HG03457 (cell line): ENCODE measurements at regions not wholly inside any gene's neighbourhood (a gene's known extent, or its start where the extent isn't known, plus 50 kb on each side); places are given as distances from the start of the nearest gene placed in this dataset.
"Not testable (repeated sequence)": the region's sequence is repeated elsewhere in the genome, so short reads cannot be mapped to it uniquely, and the experiment has no call there.

ENCODE experiments used
- ATAC-seq: cut with Tn5 transposase; IDR thresholded peaks from one replicate; pipeline ENCODE4 v1.9.1; 2021; ENCODE audit warnings: moderate number of reproducible peaks; ENCODE audit not compliant: unreplicated experiment

DNA sequence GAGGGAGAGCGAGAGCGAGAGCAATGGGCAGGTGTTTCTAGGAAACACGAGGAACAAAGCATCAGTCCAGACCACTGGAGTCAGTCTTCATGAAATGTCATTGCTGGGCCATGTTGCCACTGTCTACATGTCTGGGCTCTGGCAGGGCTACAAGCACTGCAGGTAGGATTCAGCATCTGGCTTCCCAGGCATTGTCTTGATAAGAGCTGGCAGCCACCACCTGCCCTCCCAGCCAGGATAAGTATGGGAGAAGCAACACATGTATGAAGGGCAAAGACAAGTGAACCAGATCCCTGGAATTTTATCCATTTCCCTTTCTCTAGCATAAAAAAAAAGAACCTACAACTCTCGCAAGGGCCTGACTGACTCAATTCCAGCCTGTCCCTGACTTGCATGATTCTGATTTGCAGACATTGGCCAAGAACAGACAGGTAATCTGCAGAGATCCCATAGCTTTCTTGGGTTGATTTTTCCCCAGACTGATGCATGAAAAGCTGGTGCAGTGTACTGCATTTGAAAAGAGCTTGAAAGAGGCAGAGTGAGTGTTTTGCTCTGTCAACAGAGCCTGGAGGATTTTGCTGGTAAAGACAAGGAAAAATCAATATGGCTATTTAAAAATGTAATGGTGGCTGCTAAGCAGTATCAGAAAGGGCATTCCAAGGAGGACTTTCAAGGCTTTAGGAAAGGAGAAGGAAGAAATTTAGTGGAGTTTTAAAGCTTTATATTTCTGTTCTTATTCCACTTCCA, 157.2 kb upstream of the MYRIP start:
- no peak for ATAC-seq

DNA sequence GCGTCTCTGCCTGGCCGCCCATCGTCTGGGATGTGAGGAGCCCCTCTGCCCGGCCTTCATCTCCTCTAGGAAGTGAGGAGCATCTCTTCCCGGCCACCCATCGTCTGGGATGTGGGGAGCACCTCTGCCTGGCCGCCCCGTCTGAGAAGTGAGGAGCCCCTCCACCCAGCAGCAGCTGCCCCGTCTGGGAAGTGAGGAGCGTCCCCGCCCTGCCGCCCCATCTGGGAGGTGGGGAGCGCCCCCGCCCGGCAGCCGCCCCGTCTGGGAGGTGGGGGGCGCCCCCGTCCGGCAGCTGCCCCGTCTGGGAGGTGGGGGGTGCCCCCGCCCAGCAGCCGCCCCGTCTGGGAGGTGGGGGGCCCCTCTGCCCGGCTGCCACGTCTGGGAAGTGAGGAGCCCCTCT, 153.7 kb upstream of the MYRIP start:
- not testable (repeated sequence) for ATAC-seq

DNA sequence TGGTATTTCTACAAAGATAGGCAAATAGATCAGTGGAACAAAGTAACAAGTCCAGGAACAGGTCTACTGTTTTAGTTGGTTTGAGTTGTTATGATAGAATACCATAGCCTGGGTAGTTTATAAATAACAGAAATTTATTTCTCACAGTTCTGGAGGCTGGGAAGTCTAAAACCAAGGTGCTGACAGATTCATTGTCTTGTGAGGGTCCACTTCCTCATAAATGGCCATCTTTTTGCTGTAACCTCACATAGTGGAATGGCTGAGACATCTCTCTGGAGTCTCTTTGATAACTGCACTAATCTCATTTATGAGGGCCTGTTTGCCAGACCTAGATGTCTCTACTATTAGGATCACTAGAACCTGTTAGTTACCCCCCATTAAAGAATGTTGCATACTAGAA, 152.3 kb upstream of the MYRIP start:
- ATAC-seq: no peak

DNA sequence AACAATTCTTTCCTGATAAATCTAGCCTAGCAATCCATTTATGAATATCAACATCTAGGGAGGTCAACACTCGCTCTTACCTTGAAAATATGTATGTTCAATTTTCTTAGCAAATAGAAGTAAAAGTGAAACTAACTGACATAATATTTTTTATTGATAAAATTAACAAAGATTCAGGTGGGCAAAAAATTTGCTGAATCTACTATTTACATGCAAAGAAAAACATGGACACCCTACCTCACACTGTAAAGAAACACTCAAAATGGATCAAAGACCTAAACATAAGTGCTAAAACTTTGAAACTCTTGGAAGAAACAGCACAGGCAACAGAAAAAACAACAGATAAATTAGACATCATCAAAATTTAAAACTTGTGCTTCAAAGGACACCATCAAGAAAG, 151.6 kb upstream of the MYRIP start:
- ATAC-seq: no peak

DNA sequence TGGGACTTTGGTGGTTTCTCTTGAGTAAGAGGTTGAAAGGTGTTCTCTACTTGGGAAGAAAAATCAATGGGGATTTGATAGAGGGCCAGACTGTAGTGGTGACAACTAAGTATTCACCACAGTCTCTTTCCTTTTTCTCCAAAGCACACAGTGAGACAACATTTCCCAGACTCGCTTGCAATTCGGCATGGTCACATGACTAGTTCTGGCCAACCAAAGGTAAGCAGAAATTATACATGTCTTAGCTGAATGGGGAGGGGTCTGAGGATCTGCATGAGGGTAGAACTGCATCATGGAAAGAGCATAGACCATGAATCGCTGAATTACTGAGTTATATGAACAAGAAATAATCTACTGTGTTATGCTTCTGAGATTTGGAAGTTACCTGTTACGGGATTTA, 144.5 kb upstream of the MYRIP start:
- no peak for ATAC-seq

DNA sequence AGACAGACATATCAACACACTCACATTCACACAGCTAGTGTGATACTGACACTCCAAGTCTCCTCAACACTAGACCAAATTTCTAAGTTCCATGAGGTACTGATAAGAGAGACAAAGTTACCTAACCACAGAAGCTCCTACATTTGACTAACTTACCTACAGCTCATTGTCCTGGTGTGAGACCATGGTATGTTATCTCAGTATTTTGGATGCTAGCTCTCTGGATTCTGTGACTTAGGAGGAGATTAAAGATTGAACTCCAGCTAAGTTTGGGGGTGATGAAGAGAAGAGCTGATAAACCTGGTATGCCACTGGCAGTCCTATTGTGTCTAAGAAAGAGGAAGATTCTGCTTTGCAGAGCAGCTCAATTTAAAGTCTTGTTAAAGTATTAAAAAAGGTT, 144.0 kb upstream of the MYRIP start:
- ATAC-seq: no peak

DNA sequence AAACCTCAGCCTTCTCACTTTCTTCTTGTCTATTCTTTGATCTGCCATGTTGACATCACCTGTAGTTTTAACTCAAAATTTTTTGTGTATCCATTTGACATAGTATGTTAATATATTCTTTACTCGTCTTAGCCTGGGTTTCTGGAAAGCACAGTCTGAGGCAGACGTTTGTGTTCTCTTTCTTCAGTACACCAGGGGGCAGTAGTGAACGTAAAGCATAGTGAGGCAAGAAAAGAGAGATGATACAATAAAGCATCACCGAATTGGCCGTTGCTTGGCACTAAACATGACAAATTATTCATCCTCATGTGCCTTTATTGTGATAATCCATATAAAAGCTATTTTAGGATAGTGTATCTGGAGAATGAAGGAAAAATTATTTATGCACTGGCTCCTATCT, 141.0 kb upstream of the MYRIP start:
- no peak for ATAC-seq

DNA sequence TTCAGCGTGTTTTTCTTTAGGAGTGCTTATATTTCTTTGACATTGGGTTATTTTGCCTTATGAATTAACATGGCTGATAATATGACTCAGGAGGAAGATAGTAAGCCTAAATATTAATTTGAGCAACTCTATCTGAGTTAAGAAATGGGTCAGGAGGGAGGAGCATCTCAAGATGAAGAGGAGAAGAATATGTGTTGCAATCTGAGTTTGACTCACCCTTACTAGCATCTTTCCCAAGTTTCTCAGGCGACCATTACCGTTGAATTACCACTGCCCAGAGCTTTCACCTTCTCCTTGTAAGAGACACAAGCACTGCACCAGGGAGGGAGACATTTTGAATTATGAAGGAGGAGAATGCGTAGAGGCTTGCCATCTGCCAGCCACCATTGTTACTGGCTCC, 138.3 kb upstream of the MYRIP start:
- no peak for ATAC-seq

DNA sequence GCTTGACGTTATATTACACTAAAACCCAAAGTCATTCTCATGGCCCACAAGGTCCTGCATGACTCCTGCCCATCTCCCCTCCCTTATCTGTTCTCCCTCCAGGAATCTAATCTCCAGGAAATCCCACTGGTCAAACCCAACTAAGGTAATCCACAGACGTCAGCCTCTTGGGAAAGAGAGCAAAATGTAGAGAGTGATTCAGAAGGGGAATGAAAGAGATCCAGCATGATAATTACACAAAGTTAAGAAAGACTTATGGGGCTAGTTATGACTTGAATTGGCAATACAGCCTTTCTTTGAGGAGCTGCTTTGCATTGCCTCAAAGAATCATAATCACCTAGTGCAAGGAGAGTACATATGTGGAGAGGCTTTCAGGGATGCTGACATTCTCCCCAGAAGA, 137.8 kb upstream of the MYRIP start:
- no peak for ATAC-seq

DNA sequence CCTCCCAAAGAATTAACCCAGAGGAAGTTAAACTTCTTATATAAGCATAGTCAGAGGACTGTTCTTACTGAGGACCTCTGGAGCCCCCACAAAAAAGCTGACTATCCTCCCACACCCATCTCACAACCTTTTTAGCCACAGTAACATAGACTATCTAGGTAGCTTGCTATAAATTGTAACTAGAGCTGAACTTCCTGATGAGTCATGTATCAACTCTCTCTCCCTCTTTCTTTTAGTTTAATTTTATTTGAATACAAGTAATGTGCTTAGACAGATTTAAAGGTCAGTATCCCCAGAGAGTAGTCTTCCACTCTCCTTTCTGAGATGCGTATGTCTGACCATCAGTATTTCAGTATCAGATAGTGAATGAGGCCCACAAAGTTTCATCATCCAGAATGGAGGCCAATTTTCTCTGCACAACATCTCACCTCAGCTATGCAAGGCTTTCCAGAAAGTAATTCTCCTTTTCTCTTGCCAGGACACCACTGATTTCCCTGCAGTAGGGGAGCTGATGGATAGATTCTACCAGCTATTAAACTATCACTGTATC, 104.0 kb upstream of the MYRIP start:
- no peak for ATAC-seq

DNA sequence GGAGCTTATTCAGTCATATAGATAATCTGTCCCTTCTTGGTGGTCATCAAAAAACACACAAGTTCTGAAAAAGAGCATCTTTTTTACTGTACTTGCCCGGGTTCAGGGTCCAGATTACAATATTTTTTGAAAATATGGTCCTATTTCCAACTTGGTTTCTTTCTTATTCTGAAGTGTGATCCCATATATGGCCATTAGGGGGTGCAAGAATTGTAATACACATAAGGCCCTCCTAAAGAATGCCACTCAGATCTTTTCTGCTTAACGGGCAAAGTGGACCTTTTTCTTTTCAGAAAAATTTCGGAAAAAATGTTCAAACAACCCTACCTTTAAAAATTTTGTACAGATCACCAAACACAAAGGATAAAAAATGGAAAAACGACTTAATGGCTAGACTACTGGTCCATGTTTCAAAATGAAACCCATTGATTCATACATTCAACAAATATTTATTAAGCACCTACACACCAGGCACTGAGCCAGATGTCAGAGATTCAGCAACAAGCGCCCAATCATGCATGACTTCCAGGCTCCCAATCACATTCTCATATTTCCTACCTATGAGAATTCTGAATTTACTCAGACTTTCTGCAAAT, 102.0 kb upstream of the MYRIP start:
- ATAC-seq: no peak

DNA sequence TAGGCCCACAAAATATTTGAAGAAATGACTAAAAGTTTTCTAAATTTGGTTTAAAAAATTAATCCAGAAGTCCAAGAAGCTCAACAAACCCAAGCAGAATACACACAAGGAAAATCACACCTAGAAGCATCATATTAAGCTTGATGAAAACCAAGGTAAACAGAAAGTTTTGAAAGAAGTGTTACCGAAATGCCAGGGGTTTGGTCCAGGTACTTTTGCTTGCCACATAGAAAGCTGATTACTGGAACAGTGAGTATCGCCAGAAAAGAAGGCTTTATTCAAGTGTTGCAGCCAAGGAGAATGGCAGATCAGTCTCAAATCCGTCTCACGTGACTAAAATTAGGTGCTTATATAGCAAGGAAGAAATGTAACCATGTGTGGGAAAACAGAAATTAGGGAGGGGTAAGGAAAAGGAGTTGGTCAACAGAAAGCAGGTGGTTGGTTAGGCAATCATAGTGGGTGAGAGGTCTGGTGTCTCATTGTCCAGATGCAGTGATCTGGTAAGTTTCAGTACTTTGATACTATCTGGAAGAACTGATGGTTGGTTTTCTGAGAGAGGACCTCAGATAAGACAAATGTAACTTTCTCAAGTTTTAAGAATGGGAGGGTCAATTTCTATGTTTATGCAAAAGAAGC, 96.9 kb upstream of the MYRIP start:
- ATAC-seq: no peak

DNA sequence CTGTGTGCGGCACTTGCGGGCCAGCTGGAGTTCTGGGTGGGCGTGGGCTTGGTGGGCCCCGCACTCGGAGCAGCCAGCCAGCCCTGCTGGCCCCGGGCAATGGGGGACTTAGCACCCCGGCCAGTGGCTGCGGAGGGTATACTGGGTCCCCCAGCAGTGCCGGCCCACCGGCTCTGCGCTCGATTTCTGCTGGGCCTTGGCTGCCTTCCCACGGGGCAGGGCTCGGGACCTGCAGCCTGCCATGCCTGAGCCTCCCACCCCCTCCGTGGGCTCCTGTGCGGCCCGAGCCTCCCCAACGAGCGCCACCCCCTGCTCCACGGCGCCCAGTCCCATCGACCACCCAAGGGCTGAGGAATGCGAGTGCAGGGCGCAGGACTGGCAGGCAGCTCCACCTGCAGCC, 96.1 kb upstream of the MYRIP start:
- ATAC-seq: not testable (repeated sequence)

DNA sequence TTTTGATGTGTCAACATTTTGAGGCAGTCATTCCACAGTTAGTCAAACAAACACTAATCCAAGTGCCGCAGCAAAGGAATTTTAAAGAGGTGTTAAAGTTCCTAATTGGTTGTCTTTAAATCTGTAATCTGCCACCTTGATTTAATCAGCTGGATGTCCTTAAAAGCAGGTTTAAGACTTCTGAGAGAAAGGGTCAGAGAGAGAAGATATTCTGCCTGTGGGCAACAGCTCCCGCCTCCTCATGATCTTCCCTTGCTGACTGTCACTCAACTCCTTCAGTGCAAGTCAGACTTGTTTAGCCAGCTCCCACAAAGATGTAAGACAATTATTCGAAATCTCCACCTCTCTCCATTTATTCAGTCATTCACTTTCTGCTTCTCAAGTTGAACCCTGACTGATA, 92.6 kb upstream of the MYRIP start:
- no peak for ATAC-seq

DNA sequence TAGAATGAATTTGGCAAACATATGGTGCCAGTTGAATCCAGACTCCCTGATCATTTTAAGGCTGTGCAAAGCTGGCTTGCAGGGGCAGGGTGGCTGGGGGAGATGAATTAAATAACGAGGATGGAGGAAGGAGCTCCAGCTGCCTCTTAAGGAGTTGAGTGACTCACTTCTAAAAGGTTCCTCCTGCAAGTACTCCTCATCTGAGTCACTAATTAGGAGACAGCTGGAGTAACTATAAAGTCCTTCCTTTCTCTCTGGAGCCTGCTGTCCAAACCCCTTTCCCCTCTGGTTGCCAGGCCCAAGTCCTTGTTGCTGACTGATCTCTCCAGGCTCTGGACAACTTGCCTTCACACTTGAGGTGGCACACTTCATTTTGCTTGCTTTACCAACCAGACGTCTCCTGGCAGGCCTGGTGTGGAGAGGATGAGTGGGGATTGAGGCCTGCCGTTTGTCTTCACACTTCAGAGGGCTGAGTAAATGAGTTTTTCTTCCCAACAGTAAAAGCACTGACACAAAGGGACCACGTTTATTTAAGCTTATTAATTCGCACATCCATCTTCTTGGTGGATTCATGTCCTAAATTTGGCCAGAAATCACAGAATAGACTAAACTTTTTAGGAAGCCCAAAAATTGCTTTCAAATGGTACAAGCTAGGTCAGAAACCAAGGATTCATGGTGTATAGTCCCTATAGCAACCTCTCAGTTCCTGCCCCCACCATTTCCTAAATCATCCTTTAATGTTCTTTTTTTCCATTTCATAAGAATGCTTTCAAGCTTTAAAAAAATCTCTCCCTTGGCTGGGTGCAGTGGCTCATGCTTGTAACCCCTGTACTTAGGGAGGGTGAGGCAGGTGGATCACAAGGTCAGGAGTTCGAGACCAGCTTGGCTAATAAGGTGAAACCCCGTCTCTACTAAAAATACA, 90.5 kb upstream of the MYRIP start:
- ATAC-seq: no peak

DNA sequence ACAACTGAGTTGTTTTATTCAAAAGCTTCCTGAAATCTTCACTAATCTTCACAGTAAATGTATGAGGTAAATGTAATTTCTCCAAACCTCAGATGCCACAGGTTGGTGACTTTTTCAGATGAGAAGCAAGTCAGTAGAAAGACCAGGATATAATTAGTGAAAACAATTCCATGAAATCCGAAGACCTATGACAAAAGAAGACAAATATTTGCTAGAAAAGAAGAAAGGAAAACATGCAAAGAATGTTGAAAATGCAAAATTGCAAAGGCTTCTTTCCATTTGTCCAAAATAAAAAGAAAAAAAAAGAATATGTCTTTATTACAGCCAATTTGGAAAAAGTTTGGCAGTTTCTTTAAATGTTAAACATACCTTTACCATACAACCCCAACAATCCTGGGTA, 88.3 kb upstream of the MYRIP start:
- ATAC-seq: no peak

DNA sequence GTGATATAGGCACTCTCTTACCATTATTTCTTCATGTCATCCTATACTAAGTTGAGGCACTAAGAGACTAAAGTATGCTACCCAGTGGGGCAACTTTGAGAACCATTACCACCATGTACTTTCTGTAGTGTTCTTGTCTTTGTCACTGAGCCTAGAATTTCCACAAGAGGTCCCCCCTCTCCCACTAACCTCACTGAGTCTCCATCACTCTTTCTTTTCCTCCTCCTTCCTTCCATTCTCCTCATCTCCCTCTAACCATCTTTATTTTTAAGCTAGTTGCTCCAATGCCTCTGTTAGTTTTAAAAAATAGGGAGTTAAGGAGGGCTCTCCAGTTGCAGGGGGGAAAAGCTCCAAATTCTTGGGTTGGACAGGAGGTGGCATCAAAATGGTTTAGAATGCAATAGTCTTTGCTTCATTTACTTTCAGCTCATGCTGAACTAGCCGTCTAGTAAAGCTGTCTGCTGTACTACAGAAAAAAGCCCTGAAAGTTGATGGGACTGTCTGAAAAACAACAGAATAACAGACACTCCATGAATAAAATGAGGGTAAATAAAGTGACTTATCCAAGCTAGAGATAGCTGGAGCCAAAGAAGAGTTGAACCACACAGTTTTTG, 85.1 kb upstream of the MYRIP start:
- no peak for ATAC-seq

DNA sequence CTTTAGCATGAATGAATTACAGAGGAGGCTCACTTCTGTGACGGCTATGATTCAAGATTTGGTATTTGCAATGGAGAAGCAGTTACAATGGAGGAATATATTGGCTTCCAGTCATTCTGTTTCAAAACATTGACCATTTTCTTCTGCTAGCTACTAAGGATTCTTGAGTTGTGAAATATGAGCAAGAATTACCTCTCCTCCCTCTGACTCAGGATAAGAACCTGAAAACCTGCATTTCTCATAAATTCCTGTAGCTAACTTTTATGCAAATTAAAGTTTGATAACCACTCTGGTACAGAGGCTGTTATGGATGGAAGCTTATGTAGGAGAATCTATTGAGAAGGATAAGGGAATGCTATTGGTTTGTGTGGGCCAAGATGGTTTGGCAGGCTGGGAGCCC, 84.1 kb upstream of the MYRIP start:
- ATAC-seq: no peak

DNA sequence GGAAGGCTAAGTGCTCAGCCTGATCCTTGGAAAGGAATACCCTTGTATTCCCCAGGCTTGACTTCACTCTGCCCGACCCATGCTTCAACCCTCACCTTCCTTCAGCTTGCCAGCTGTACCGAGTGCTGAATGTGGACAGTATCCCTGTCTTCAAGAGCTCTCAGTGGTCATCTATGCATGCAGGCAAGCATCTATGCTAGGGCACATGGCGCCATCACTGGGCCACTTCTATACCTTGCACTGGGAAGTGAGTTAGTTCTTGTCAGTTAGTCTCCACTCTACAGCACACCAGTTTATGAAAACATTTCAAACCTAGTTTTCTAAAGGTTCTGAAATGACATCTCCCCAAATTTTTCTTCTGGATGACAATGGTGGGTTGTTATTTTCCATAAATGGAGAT, 82.0 kb upstream of the MYRIP start:
- no peak for ATAC-seq

DNA sequence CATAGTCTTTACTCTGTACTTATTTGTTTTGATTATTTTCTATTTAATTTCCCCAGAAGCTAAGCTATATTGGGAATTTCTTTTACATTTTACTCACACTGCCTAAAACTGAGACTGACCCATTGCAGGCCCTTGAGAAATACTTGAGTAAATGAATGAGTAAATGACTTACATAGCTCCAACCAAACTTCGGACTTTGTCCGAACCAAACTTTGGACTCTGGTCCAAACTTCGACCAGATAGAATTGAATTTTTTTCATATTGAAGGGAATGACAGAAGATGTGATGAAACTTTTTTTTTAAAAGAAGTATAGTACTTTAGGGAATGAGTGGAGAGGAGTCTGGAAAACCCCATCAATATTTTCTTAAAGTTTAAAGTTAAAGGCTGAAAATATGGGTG, 75.6 kb upstream of the MYRIP start:
- ATAC-seq: no peak

DNA sequence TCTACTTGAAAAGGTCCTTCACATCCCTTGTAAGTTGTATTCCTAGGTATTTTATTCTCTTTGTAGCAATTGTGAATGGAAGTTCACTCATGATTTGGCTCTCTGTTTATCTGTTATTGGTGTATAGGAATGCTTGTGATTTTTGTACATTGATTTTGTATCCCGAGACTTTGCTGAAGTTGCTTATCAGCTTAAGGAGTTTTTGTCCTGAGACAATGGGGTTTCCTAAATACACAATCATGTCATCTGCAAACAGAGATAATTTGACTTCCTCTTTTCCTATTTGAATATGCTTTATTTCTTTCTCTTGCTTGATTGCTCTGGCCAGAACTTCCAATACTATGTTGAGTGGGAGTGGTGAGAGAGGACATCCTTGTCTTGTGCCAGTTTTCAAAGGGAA, 69.8 kb upstream of the MYRIP start:
- not testable (repeated sequence) for ATAC-seq
